Lung (tissue), 11 donors: ENCODE measurements at regions not wholly inside any gene's neighbourhood (a gene's known extent, or its start where the extent isn't known, plus 50 kb on each side); places are given as distances from the start of the nearest gene placed in this dataset.

Source experiments
- ATAC-seq: fragments of 200-7000 bp; cut with Tn5 transposase; one replicate; pipeline ENCODE4 v1.9.1; 2020; ENCODE audit warnings: moderate number of reproducible peaks; ENCODE audit not compliant: insufficient read depth, low FRiP score
- DNase-seq, 3 donors: peaks; one replicate each; pipeline ENCODE4 v3.0.0-alpha.2; 2013 to 2017
- H3K27ac ChIP-seq, 2 donors: one replicate each; pipeline ENCODE4 v1.5.1; 2013; ENCODE audit warnings: mild to moderate bottlenecking in 2 of 2, moderate library complexity in 2 of 2, control low read depth in 1 of 2, inconsistent platforms in 1 of 2, low read depth in 1 of 2, low read length in 1 of 2
- H3K27me3 ChIP-seq, 3 donors: one replicate each; pipeline ENCODE4 v1.5.1; 2013; ENCODE audit warnings: low read length in 2 of 3; ENCODE audit not compliant: control insufficient read depth in 3 of 3, insufficient read depth in 3 of 3
- H3K36me3 ChIP-seq, 4 donors: one replicate each; pipeline ENCODE4 v1.5.1; 2013; ENCODE audit warnings: low read length in 4 of 4, mild to moderate bottlenecking in 1 of 4, moderate library complexity in 1 of 4; ENCODE audit not compliant: control insufficient read depth in 4 of 4, insufficient read depth in 4 of 4
- H3K4me1 ChIP-seq, 5 donors: one replicate each; pipeline ENCODE4 v1.5.1; 2013; ENCODE audit warnings: low read length in 5 of 5, mild to moderate bottlenecking in 2 of 5, moderate library complexity in 1 of 5; ENCODE audit not compliant: control insufficient read depth in 5 of 5, insufficient read depth in 5 of 5
- H3K4me3 ChIP-seq: one replicate; pipeline ENCODE4 v1.5.1; 2013; ENCODE audit warnings: mild to moderate bottlenecking, control low read depth, moderate library complexity
- H3K9ac ChIP-seq, 2 donors: one replicate each; pipeline ENCODE4 v1.5.1; 2013; ENCODE audit warnings: low read length in 2 of 2, control low read depth in 1 of 2; ENCODE audit not compliant: insufficient read depth in 1 of 2
- H3K9me3 ChIP-seq, 4 donors: one replicate each; pipeline ENCODE4 v1.5.1; 2013; ENCODE audit warnings: low read length in 3 of 4, mild to moderate bottlenecking in 1 of 4, moderate library complexity in 1 of 4; ENCODE audit not compliant: control insufficient read depth in 4 of 4, insufficient read depth in 3 of 4
- WGBS, 2 donors: extraction: QIAGEN DNeasy Blood & Tissue Kit; methylation state at CpG; one replicate each; pipeline ENCODE4 v1.1.7; 2013; 5-methylcytosine and 5-hydroxymethylcytosine counted together
- TF ChIP-seq, protein P1 (sequence below): IDR thresholded peaks from 2 replicates; pipeline ENCODE4 v1.5.1; 2012; ENCODE audit warnings: mild to moderate bottlenecking; ENCODE audit errors: control extremely low read depth, extremely low read depth
- donor health status: control.
- donor health status: control.
- donor health status: Bipolar disorder and iron deficiency.
- donor health status: healthy.
- donor health status: DM: yes; HTN: yes; CAD: no.

DNA sequence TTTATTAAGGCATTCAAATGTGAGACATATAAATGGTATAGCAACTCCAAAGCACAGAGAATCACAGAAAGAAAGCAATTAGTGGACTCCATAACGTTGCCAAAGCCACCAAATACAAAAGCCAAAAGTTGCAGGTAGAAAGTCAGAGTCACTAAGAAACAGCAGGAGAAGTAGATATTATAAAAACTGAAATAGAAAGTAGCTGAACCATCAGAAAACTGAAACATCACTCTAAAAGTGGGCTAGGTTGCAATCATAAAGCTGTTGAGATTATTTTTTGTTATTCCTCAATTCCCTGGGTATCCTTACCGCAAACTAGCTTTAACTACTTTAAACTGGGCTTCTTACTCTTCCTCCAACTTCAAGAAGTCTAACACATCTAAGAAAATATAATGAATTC is 108.1 kb upstream of the ARRDC3 start:
- Histone ChIP-seq H3K27ac (no peak overlapping the region), H3K4me3 (no peak overlapping the region), H3K4me1 (no peaks in the 10 kb centered on the region), H3K27me3 (no peaks in the 10 kb centered on the region), H3K9ac (no peak overlapping the region), H3K9me3 (no peaks in the 10 kb centered on the region), H3K36me3 (no peaks in the 10 kb centered on the region)
- WGBS, 2 donors: 84 to 90% methylated on average over 2 of the region's 2 CpGs
- TF ChIP-seq, protein P1, sequence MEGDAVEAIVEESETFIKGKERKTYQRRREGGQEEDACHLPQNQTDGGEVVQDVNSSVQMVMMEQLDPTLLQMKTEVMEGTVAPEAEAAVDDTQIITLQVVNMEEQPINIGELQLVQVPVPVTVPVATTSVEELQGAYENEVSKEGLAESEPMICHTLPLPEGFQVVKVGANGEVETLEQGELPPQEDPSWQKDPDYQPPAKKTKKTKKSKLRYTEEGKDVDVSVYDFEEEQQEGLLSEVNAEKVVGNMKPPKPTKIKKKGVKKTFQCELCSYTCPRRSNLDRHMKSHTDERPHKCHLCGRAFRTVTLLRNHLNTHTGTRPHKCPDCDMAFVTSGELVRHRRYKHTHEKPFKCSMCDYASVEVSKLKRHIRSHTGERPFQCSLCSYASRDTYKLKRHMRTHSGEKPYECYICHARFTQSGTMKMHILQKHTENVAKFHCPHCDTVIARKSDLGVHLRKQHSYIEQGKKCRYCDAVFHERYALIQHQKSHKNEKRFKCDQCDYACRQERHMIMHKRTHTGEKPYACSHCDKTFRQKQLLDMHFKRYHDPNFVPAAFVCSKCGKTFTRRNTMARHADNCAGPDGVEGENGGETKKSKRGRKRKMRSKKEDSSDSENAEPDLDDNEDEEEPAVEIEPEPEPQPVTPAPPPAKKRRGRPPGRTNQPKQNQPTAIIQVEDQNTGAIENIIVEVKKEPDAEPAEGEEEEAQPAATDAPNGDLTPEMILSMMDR: no peak
- DNase-seq: no peak
- ATAC-seq: no peak

DNA sequence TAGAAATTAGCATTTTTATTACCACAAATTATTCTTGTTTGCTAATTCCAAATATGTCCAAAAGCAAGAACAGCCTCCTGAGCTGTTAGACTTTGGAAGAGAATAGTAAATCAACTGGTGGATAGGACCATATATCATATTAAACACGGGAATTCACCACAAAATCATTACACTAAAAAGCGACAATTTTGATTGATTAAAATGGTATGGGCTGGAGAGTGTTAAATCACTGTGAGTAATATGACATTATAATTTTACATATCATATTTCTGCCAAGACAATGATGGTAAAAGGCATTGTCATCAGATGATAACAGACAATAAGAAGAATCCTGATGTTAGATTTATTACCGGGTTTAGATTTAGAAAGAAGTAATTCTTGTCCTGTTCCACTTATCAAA is 107.2 kb upstream of the ARRDC3 start:
- DNase-seq: no peak
- no peak for ATAC-seq
- WGBS, 2 donors: 86 to 94% methylated on average over 3 of the region's 3 CpGs
- Histone ChIP-seq H3K27ac (no peak overlapping the region), H3K27me3 (no peaks in the 10 kb centered on the region), H3K9me3 (no peaks in the 10 kb centered on the region), H3K4me1 (no peaks in the 10 kb centered on the region), H3K9ac (no peak overlapping the region), H3K36me3 (no peaks in the 10 kb centered on the region), H3K4me3 (no peak overlapping the region)
- TF ChIP-seq, protein P1: no peak

DNA sequence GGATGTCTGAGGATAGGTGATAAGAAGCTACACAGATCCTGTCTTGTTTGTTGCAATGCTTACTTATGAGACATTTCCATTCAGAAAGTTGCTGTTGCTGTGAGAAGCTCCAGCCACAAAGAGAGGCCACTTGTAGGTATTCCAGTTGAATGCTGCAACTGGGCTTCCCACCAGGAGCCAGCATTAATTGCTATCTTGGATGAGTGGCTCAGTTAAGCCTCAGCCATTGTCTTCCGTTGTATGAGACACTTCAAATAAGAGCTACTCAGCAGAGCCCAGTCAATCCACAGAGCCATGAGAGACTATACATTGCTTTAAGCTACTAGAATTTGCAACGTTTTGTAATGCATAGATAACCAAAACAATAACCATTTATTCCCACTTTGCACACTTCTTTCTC is 104.3 kb upstream of the ARRDC3 start:
- H3K9me3 ChIP-seq: no peaks in the 10 kb centered on the region
- ATAC-seq: no peak
- 75 to 88% methylated on average over 2 of the region's 2 CpGs for WGBS, 2 donors
- DNase-seq: no peak
- H3K4me1 ChIP-seq: no peaks in the 10 kb centered on the region
- H3K36me3 ChIP-seq: no peaks in the 10 kb centered on the region
- no peaks in the 10 kb centered on the region for H3K27me3 ChIP-seq
- TF ChIP-seq, protein P1: no peak
- no peak overlapping the region for H3K9ac ChIP-seq
- H3K4me3 ChIP-seq: no peak overlapping the region
- no peak overlapping the region for H3K27ac ChIP-seq

DNA sequence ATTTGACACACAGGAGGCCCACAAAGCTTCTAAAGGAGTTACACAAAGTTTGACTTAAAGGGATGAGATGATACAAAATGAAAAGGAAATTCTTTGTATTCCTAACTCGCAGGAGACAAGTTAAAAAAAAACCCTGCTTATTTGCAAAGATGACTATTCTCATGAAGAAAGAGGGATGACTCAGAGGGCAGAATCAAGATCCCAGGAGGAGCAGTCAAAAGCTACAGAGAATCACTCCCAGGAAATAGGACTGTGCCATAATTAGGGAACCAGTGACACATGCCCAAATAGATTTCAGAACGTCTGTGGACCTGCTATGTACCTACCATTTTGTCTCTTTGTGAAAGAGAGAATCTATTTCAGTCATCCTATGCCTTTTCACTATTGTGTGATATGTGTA is 103.5 kb upstream of the ARRDC3 start:
- H3K9ac ChIP-seq: no peak overlapping the region
- H3K27ac ChIP-seq: no peak overlapping the region
- no peaks in the 10 kb centered on the region for H3K27me3 ChIP-seq
- H3K4me1 ChIP-seq: no peaks in the 10 kb centered on the region
- WGBS, 2 donors: 64 to 84% methylated on average over 2 of the region's 2 CpGs
- H3K36me3 ChIP-seq: no peaks in the 10 kb centered on the region
- H3K4me3 ChIP-seq: no peak overlapping the region
- TF ChIP-seq, protein P1: no peak
- ATAC-seq (no peak), DNase-seq (no peak)
- H3K9me3 ChIP-seq: no peaks in the 10 kb centered on the region
